Gastroesophageal sphincter (tissue), 3 donors: ENCODE measurements at regions not wholly inside any gene's neighbourhood (a gene's known extent, or its start where the extent isn't known, plus 50 kb on each side); places are given as distances from the start of the nearest gene placed in this dataset.

Experiments
- POLR2A ChIP-seq, 2 donors: fragments of 450-650 bp; IDR thresholded peaks; one replicate each; pipeline ENCODE4 v1.6.1; 2017; ENCODE audit warnings: antibody characterized with exemption in 2 of 2, mild to moderate bottlenecking in 2 of 2, moderate library complexity in 1 of 2
- POLR2AphosphoS5 ChIP-seq: sonication (generic); formaldehyde crosslinking; IDR thresholded peaks from one replicate; pipeline ENCODE4 v1.6.1; 2017; ENCODE audit warnings: antibody characterized with exemption
- TF ChIP-seq, protein P1 (sequence below), 4 experiments: fragments of 200-600 bp in 2 of 4; fragments of 450-650 bp in 2 of 4; sonication (generic) in 1 of 4; IDR thresholded peaks; one replicate each; pipeline ENCODE4 v1.5.1; 2017 to 2019; ENCODE audit warnings: antibody characterized with exemption in 4 of 4, mild to moderate bottlenecking in 2 of 4, moderate library complexity in 2 of 4

DNA sequence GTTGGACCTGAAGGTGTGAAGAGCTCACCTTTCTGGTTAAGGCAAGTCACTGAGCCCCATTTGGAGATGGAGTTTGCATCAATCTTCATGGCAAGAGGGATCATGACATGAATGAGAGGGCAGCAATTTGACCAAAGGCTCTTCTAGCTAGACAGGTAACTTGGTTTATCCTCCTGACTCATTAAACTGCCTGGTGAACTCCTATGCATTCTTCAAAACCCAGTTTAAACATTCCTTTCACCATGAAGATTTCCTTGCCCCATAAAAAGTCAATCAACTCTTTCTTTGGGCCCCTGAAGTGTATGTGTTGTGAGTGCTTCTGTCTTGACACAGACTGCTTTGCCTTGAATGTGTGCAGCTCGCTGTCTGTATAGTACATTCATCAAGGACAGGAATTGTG lies 120.0 kb upstream of the FOXF1 start:
- TF ChIP-seq, protein P1, sequence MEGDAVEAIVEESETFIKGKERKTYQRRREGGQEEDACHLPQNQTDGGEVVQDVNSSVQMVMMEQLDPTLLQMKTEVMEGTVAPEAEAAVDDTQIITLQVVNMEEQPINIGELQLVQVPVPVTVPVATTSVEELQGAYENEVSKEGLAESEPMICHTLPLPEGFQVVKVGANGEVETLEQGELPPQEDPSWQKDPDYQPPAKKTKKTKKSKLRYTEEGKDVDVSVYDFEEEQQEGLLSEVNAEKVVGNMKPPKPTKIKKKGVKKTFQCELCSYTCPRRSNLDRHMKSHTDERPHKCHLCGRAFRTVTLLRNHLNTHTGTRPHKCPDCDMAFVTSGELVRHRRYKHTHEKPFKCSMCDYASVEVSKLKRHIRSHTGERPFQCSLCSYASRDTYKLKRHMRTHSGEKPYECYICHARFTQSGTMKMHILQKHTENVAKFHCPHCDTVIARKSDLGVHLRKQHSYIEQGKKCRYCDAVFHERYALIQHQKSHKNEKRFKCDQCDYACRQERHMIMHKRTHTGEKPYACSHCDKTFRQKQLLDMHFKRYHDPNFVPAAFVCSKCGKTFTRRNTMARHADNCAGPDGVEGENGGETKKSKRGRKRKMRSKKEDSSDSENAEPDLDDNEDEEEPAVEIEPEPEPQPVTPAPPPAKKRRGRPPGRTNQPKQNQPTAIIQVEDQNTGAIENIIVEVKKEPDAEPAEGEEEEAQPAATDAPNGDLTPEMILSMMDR (IDR thresholded peaks at IDR 0.05) = no peak
- TF ChIP-seq POLR2AphosphoS5 (no peak), POLR2A (IDR thresholded peaks at IDR 0.05) (no peak)
